Thoracic aorta (tissue), 2 donors: ENCODE measurements at regions not wholly inside any gene's neighbourhood (a gene's known extent, or its start where the extent isn't known, plus 50 kb on each side); places are given as distances from the start of the nearest gene placed in this dataset.

Experiments
- ATAC-seq: fragments of 150-250 bp; one replicate; pipeline ENCODE4 v1.8.0; 2017; ENCODE audit warnings: low read depth; ENCODE audit not compliant: insufficient number of reproducible peaks, low FRiP score
- DNase-seq: peaks from one replicate; pipeline ENCODE4 v3.0.0-alpha.2; 2020; ENCODE audit warnings: low spot score
- H3K27ac ChIP-seq, 2 donors: fragments of 200-600 bp; sonication (generic); 1 replicate in 1 of 2; 2 replicates in 1 of 2; pipeline ENCODE4 v1.5.1; 2016; ENCODE audit warnings: mild to moderate bottlenecking in 2 of 2, moderate library complexity in 2 of 2
- H3K27me3 ChIP-seq: fragments of 200-600 bp; sonication (generic); replicated peaks from 2 replicates; pipeline ENCODE4 v1.6.0; 2016; ENCODE audit warnings: mild to moderate bottlenecking; ENCODE audit not compliant: insufficient read depth
- H3K36me3 ChIP-seq: fragments of 200-600 bp; sonication (generic); one replicate; pipeline ENCODE4 v1.5.1; 2016
- H3K4me1 ChIP-seq, 2 donors: fragments of 200-600 bp; sonication (generic); 1 replicate in 1 of 2; 2 replicates in 1 of 2; pipeline versions ENCODE4 v1.5.1 to v1.6.0; 2016; ENCODE audit warnings: low read depth in 2 of 2, mild to moderate bottlenecking in 1 of 2; ENCODE audit not compliant: control insufficient read depth in 1 of 2
- H3K4me3 ChIP-seq: fragments of 200-600 bp; sonication (generic); 2 replicates; pipeline ENCODE4 v1.5.1; 2016; ENCODE audit warnings: mild to moderate bottlenecking
- H3K9me3 ChIP-seq: fragments of 200-600 bp; sonication (generic); 2 replicates; pipeline ENCODE4 v1.5.1; 2016
- CTCF ChIP-seq: fragments of 200-600 bp; sonication (generic); IDR thresholded peaks from one replicate; pipeline ENCODE4 v1.5.1; 2019; ENCODE audit warnings: antibody characterized with exemption

GRCh38 chr12:91565846-91566245 lies 383.2 kb upstream of the DCN start:
- H3K27ac ChIP-seq = no peak overlapping the region
- no peaks in the 10 kb centered on the region for H3K4me1 ChIP-seq
- H3K27me3 ChIP-seq = no peaks in the 10 kb centered on the region
- no peaks in the 10 kb centered on the region for H3K9me3 ChIP-seq
- DNase-seq (no peak), ATAC-seq (no peak)
- no peak for TF ChIP-seq CTCF
- no peaks in the 10 kb centered on the region for H3K36me3 ChIP-seq
- H3K4me3 ChIP-seq = no peak overlapping the region

GRCh38 chr12:91565246-91565645 lies 382.6 kb upstream of the DCN start:
- H3K4me3 ChIP-seq = no peak overlapping the region
- no peaks in the 10 kb centered on the region for H3K27me3 ChIP-seq
- H3K9me3 ChIP-seq = no peaks in the 10 kb centered on the region
- no peaks in the 10 kb centered on the region for H3K36me3 ChIP-seq
- ATAC-seq (no peak), DNase-seq (no peak)
- no peak for TF ChIP-seq CTCF
- H3K27ac ChIP-seq = no peak overlapping the region
- no peaks in the 10 kb centered on the region for H3K4me1 ChIP-seq

GRCh38 chr12:91563011-91563765 lies 380.6 kb upstream of the DCN start:
- Histone ChIP-seq H3K4me3 (no peak overlapping the region), H3K4me1 (no peaks in the 10 kb centered on the region), H3K9me3 (peaks cover 5% of the 10 kb centered on the region), H3K27me3 (no peaks in the 10 kb centered on the region), H3K27ac (no peak overlapping the region), H3K36me3 (no peaks in the 10 kb centered on the region)
- no peak for TF ChIP-seq CTCF
- DNase-seq = no peak
- ATAC-seq = no peak

- Histone ChIP-seq H3K27ac (no peak overlapping the region), H3K4me3 (no peak overlapping the region), H3K27me3 (no peaks in the 10 kb centered on the region), H3K9me3 (peaks cover 5% of the 10 kb centered on the region), H3K4me1 (no peaks in the 10 kb centered on the region), H3K36me3 (no peaks in the 10 kb centered on the region)
- ATAC-seq (no peak), DNase-seq (no peak)
- TF ChIP-seq CTCF = no peak
Observed at GRCh38 chr12:91562476-91562875, 379.9 kb upstream of the DCN start.

- Histone ChIP-seq H3K36me3 (no peaks in the 10 kb centered on the region), H3K4me1 (no peaks in the 10 kb centered on the region), H3K4me3 (no peak overlapping the region), H3K27me3 (no peaks in the 10 kb centered on the region), H3K9me3 (peaks cover 5% of the 10 kb centered on the region), H3K27ac (no peak overlapping the region)
- no peak for TF ChIP-seq CTCF
- no peak for ATAC-seq
- DNase-seq = no peak
Observed at GRCh38 chr12:91561958-91562325, 379.3 kb upstream of the DCN start.
